ENCODE measurements at regions not wholly inside any gene's neighbourhood (a gene's known extent, or its start where the extent isn't known, plus 50 kb on each side); places are given as distances from the start of the nearest gene placed in this dataset.

- no peak for TF ChIP-seq CTCF (conservative IDR thresholded peaks at IDR 0.05; ENCODE audit: control insufficient read depth, insufficient read depth, low read depth, low read length)
- H3K4me3 ChIP-seq (ENCODE audit: control insufficient read depth, low read depth, low read length) = no peak overlapping the region
- no peak for DNase-seq (ENCODE audit: low read depth)
Observed at GRCh38 chr2:149885946-149886345, 298.4 kb upstream of the MMADHC start.

DNA sequence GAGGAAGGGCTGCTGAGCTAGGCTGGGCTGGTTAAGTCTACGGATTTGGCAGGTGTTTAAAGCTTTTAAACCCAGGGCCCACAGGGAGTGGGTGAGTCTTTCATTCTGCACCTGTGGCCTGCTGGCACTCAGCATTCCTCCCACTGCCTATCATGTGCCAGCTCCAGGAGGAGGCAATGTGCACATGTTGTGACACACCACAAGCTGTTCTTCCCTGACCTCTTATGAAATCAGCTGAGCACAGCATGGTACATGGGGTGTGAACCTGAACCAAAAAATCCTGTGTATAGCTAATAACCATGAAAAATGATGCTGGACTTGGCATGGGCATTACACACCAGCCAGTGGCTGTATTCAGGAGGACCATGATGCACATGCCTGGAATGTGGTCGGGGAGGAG lies 297.9 kb upstream of the MMADHC start:
- TF ChIP-seq CTCF (conservative IDR thresholded peaks at IDR 0.05; ENCODE audit: control insufficient read depth, insufficient read depth, low read depth, low read length) = no peak
- no peak for DNase-seq (ENCODE audit: low read depth)
- no peak overlapping the region for H3K4me3 ChIP-seq (ENCODE audit: control insufficient read depth, low read depth, low read length)

DNA sequence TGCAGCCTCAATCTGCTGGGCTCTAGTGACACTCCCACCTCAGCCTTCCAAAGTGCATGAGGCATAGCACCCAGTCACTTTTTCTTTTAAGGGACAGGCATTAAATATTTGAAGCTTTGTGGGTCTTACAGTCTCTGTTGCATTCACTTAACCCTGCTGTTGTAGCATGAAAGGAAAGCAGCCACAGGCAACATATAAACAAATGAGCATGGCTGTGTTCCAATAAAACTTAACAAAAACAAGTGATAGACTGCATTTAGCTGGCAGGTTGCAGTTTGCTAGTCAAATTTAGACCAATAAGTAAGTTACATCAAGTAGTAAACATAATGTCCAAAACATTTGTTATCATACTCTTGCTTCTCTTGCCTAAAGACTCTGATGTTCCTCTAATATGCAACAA lies 297.3 kb upstream of the MMADHC start:
- DNase-seq (ENCODE audit: low read depth) = no peak
- H3K4me3 ChIP-seq (ENCODE audit: control insufficient read depth, low read depth, low read length) = no peak overlapping the region
- TF ChIP-seq CTCF (conservative IDR thresholded peaks at IDR 0.05; ENCODE audit: control insufficient read depth, insufficient read depth, low read depth, low read length) = no peak

DNA sequence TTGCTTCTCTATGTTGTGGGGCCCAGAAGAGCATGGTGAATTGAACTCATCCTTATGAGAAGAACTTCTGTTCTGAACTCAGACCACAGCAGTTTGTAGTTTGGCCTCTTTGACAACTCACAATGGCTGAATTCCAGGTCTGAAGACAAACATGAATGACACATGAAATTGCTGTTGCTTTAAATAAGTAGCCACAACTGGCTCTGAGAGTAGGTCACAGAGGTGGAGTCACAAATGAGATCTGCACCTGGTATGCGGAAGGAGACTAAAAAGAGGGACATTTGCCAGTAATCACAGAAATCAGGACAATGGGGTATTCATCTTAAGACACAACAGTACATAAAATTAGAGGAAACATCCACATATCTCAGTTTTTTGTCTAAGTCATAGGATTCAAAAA lies 290.3 kb upstream of the MMADHC start:
- no peak overlapping the region for H3K4me3 ChIP-seq (ENCODE audit: control insufficient read depth, low read depth, low read length)
- peak; percentile 10 for DNase-seq (ENCODE audit: low read depth)
- TF ChIP-seq CTCF (conservative IDR thresholded peaks at IDR 0.05; ENCODE audit: control insufficient read depth, insufficient read depth, low read depth, low read length) = no peak

DNA sequence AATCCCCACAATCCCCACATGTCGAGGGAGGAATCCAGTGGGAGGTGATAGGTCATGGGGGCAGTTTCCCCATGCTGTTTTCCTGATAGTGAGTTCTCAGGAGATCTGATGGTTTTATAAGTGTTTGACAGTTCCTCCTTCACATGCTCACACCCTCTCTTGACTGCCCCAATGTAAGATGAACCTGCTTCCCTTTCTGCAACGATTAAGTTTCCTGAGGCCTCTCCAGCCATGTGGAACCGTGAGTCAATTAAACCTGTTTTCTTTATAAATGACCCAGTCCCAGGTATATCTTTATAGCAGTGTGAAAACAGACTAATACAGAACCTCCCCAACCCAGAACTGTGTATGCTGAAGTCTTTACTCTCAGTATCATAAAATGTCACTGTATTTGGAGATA lies 289.5 kb upstream of the MMADHC start:
- no peak for DNase-seq (ENCODE audit: low read depth)
- no peak for TF ChIP-seq CTCF (conservative IDR thresholded peaks at IDR 0.05; ENCODE audit: control insufficient read depth, insufficient read depth, low read depth, low read length)

GRCh38 chr2:149873936-149874335 lies 286.4 kb upstream of the MMADHC start:
- no peak overlapping the region for H3K4me3 ChIP-seq (ENCODE audit: control insufficient read depth, low read depth, low read length)
- no peak for DNase-seq (ENCODE audit: low read depth)

More for the DNA sequence above, 289.5 kb upstream of the MMADHC start:
- H3K4me3 ChIP-seq (ENCODE audit: control insufficient read depth, low read depth, low read length) = no peak overlapping the region

More at GRCh38 chr2:149873936-149874335, 286.4 kb upstream of the MMADHC start:
- TF ChIP-seq CTCF (conservative IDR thresholded peaks at IDR 0.05; ENCODE audit: control insufficient read depth, insufficient read depth, low read depth, low read length) = no peak
